ENCODE measurements at regions not wholly inside any gene's neighbourhood (a gene's known extent, or its start where the extent isn't known, plus 50 kb on each side); places are given as distances from the start of the nearest gene placed in this dataset.

GRCh38 chr15:31457631-31458526 lies 131.2 kb downstream of the KLF13 start:
- TF ChIP-seq CTCF (IDR thresholded peaks at IDR 0.05; ENCODE audit: insufficient read depth, low read depth, low read length) (no peak), EZH2 (IDR thresholded peaks at IDR 0.05; ENCODE audit: insufficient read depth, low read length) (no peak)
